H9 (cell line): ENCODE measurements at regions not wholly inside any gene's neighbourhood (a gene's known extent, or its start where the extent isn't known, plus 50 kb on each side); places are given as distances from the start of the nearest gene placed in this dataset.

Source experiments
- DNase-seq: peaks from one replicate; pipeline ENCODE4 v3.0.0-alpha.2; 2017
- H2AFZ ChIP-seq: one replicate; pipeline ENCODE4 v1.6.1; 2013; ENCODE audit warnings: mild to moderate bottlenecking, low read length, control low read depth, moderate library complexity
- H2AK5ac ChIP-seq: 2 replicates; pipeline ENCODE4 v1.6.1; 2013; ENCODE audit warnings: low read length, control low read depth, mixed read lengths; ENCODE audit not compliant: insufficient read length
- H2BK120ac ChIP-seq: one replicate; pipeline ENCODE4 v1.6.1; 2013; ENCODE audit warnings: low read depth, mild to moderate bottlenecking, low read length, control low read depth, inconsistent platforms; ENCODE audit not compliant: poor library complexity, severe bottlenecking
- H2BK12ac ChIP-seq: 2 replicates; pipeline ENCODE4 v1.6.1; 2013; ENCODE audit warnings: low read length, control low read depth, mixed read lengths, low read depth; ENCODE audit not compliant: insufficient read length
- H2BK15ac ChIP-seq: 2 replicates; pipeline ENCODE4 v1.6.1; 2013; ENCODE audit warnings: low read depth, low read length, control low read depth
- H2BK20ac ChIP-seq: one replicate; pipeline ENCODE4 v1.6.1; 2013; ENCODE audit warnings: low read depth, mild to moderate bottlenecking, low read length, control low read depth, inconsistent platforms; ENCODE audit not compliant: poor library complexity, severe bottlenecking
- H2BK5ac ChIP-seq: 2 replicates; pipeline ENCODE4 v1.6.1; 2013; ENCODE audit warnings: low read length, control low read depth, mixed read lengths; ENCODE audit not compliant: insufficient read length
- H3K14ac ChIP-seq: 2 replicates; pipeline ENCODE4 v1.6.1; 2013; ENCODE audit warnings: low read length, control low read depth; ENCODE audit not compliant: insufficient read depth
- H3K18ac ChIP-seq: 2 replicates; pipeline ENCODE4 v1.6.1; 2013; ENCODE audit warnings: low read depth, mild to moderate bottlenecking, mixed read lengths, low read length, control low read depth; ENCODE audit not compliant: insufficient read length
- H3K23ac ChIP-seq: 2 replicates; pipeline ENCODE4 v1.6.1; 2013; ENCODE audit warnings: low read length, control low read depth, mixed read lengths, low read depth; ENCODE audit not compliant: insufficient read length
- H3K23me2 ChIP-seq: 2 replicates; pipeline ENCODE4 v1.6.1; 2013; ENCODE audit warnings: low read depth, mild to moderate bottlenecking, mixed read lengths, low read length, control low read depth; ENCODE audit not compliant: insufficient read length, poor library complexity, severe bottlenecking
- H3K27ac ChIP-seq: 2 replicates; pipeline ENCODE4 v1.5.1; 2013; ENCODE audit warnings: low read length, control low read depth, mixed read lengths, low read depth; ENCODE audit not compliant: insufficient read length
- H3K27me3 ChIP-seq: 2 replicates; pipeline ENCODE4 v1.6.1; 2013; ENCODE audit warnings: low read length, control low read depth, inconsistent platforms; ENCODE audit not compliant: insufficient read depth
- H3K4ac ChIP-seq: 2 replicates; pipeline ENCODE4 v1.6.1; 2013; ENCODE audit warnings: low read depth, mild to moderate bottlenecking, control low read depth, inconsistent platforms, low read length, moderate library complexity
- H3K4me1 ChIP-seq: 2 replicates; pipeline ENCODE4 v1.6.1; 2013; ENCODE audit warnings: low read length, control low read depth, inconsistent platforms; ENCODE audit not compliant: insufficient read depth
- H3K4me2 ChIP-seq: 2 replicates; pipeline ENCODE4 v1.6.1; 2013; ENCODE audit warnings: low read length, control low read depth, mixed read lengths; ENCODE audit not compliant: insufficient read length, insufficient read depth
- H3K56ac ChIP-seq: 2 replicates; pipeline ENCODE4 v1.6.1; 2013; ENCODE audit warnings: low read depth, mild to moderate bottlenecking, mixed read lengths, low read length, control low read depth; ENCODE audit not compliant: insufficient read length
- H3K79me1 ChIP-seq: 2 replicates; pipeline ENCODE4 v1.6.1; 2013; ENCODE audit warnings: low read depth, mild to moderate bottlenecking, moderate library complexity, low read length, control low read depth, inconsistent platforms; ENCODE audit not compliant: insufficient read depth, poor library complexity, severe bottlenecking
- H3K79me2 ChIP-seq: 2 replicates; pipeline ENCODE4 v1.6.1; 2013; ENCODE audit warnings: low read length, control low read depth, inconsistent platforms; ENCODE audit not compliant: insufficient read depth
- H3K9ac ChIP-seq: 2 replicates; pipeline ENCODE4 v1.6.1; 2013; ENCODE audit warnings: low read length, control low read depth, mixed read lengths; ENCODE audit not compliant: insufficient read length; ENCODE audit errors: extremely low read depth
- H3K9me3 ChIP-seq: one replicate; pipeline ENCODE4 v1.6.1; 2013; ENCODE audit warnings: low read depth, low read length, inconsistent platforms; ENCODE audit not compliant: control insufficient read depth
- H3T11ph ChIP-seq: one replicate; pipeline ENCODE4 v1.6.1; 2013; ENCODE audit warnings: mild to moderate bottlenecking, low read length, control low read depth, inconsistent platforms
- H4K20me1 ChIP-seq: one replicate; pipeline ENCODE4 v1.6.1; 2013; ENCODE audit not compliant: control insufficient read depth, insufficient read length, insufficient read depth
- H4K5ac ChIP-seq: 2 replicates; pipeline ENCODE4 v1.6.1; 2013; ENCODE audit warnings: low read depth, mild to moderate bottlenecking, mixed read lengths, low read length, control low read depth; ENCODE audit not compliant: insufficient read length
- H4K8ac ChIP-seq: replicated peaks from 2 replicates; pipeline ENCODE4 v1.6.1; 2013; ENCODE audit warnings: low read length, control low read depth, mixed read lengths, low read depth; ENCODE audit not compliant: insufficient read length
- H4K91ac ChIP-seq: 2 replicates; pipeline ENCODE4 v1.6.1; 2013; ENCODE audit warnings: low read depth, mild to moderate bottlenecking, moderate library complexity, mixed read lengths, low read length, control low read depth; ENCODE audit not compliant: insufficient read length
- H3K27ac Mint-ChIP-seq, 3 experiments: 2 replicates in 2 of 3; 3 replicates in 1 of 3; pipeline ENCODE4 v1.8.0; 2020 to 2021; ENCODE audit warnings: mixed read lengths in 3 of 3, mild to moderate bottlenecking in 1 of 3, moderate library complexity in 1 of 3
- H3K27me3 Mint-ChIP-seq: 2 replicates; pipeline ENCODE4 v1.8.0; 2021; ENCODE audit warnings: low read depth, mild to moderate bottlenecking, moderate library complexity, mixed read lengths
- H3K36me3 Mint-ChIP-seq, 3 experiments: 2 replicates in 2 of 3; 3 replicates in 1 of 3; pipeline ENCODE4 v1.8.0; 2020 to 2021; ENCODE audit warnings: low read depth in 3 of 3, mixed read lengths in 3 of 3; ENCODE audit not compliant: insufficient read depth in 1 of 3
- H3K4me1 Mint-ChIP-seq, 2 experiments: 2 replicates each; pipeline ENCODE4 v1.8.0; 2020; ENCODE audit warnings: mixed read lengths in 2 of 2
- H3K4me3 Mint-ChIP-seq, 2 experiments: 2 replicates in 1 of 2; 3 replicates in 1 of 2; pipeline ENCODE4 v1.8.0; 2020 to 2021; ENCODE audit warnings: mild to moderate bottlenecking in 2 of 2, mixed read lengths in 2 of 2, moderate library complexity in 1 of 2
- H3K9me3 Mint-ChIP-seq, 2 experiments: 2 replicates in 1 of 2; 3 replicates in 1 of 2; pipeline ENCODE4 v1.8.0; 2020; ENCODE audit warnings: mild to moderate bottlenecking in 2 of 2, mixed read lengths in 2 of 2, moderate library complexity in 1 of 2
- CTCF ChIP-seq: fragments of 200-600 bp; sonication (generic); conservative IDR thresholded peaks from 3 replicates; pipeline ENCODE4 v1.8.0; 2021; ENCODE audit warnings: antibody characterized with exemption, mild to moderate bottlenecking
- WGBS: extraction: QIAGEN DNeasy Blood & Tissue Kit; methylation state at CpG from one replicate; pipeline ENCODE4 v1.1.7; 2013; ENCODE audit warnings: missing lambda C conversion rate, low lambda C conversion rate, mixed read lengths; ENCODE audit not compliant: insufficient read length; ENCODE audit errors: extremely low coverage; 5-methylcytosine and 5-hydroxymethylcytosine counted together

DNA sequence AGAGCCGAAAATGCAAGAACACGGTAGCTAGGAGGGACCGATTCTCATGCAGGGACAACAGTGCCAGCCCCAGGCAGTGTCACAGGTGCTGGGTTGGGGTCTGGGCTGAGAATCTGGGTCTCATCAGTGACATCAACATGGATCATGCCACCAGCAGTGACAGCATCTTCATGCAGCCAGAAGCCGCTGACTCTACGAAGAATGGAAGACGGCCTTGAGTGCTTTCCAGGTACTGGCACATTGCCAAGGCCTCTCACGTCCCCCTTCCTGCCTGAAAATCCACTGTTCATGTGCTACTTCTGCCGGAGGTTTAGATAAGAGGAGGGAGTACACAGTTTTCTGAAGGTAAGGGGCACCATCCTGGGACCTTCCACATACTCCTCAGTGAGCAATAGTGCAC lies 141.1 kb upstream of the FOXQ1 start:
- no peaks in the 10 kb centered on the region for H3K4me1 ChIP-seq
- H3K27ac Mint-ChIP-seq = no peak overlapping the region; a peak in 1 of 7 replicates
- no peak overlapping the region for H2AFZ ChIP-seq
- H3K79me1 ChIP-seq = no peaks in the 10 kb centered on the region
- no peak overlapping the region for H2BK120ac ChIP-seq
- no peak overlapping the region for H3T11ph ChIP-seq
- H3K9me3 Mint-ChIP-seq = peaks cover 2 to 6% of the 10 kb centered on the region in 2 experiments; a peak in 3 of 5 replicates
- H3K56ac ChIP-seq = no peak overlapping the region
- H3K9ac ChIP-seq = no peak overlapping the region
- WGBS = no CpG with 5 or more reads among the region's 8 CpGs
- H3K9me3 ChIP-seq = no peaks in the 10 kb centered on the region
- no peak overlapping the region for H3K14ac ChIP-seq
- H2BK5ac ChIP-seq = no peak overlapping the region
- H3K27ac ChIP-seq = no peak overlapping the region
- no peak overlapping the region for H2BK15ac ChIP-seq
- no peak overlapping the region for H3K4me2 ChIP-seq
- no peak overlapping the region for H2BK12ac ChIP-seq
- no peak overlapping the region for H4K5ac ChIP-seq
- H3K23ac ChIP-seq = no peak overlapping the region
- H3K36me3 Mint-ChIP-seq = no peaks in the 10 kb centered on the region; a peak in 1 of 7 replicates
- no peak overlapping the region for H3K18ac ChIP-seq
- DNase-seq = no peak
- no peak overlapping the region for H3K4me3 Mint-ChIP-seq
- no peak for TF ChIP-seq CTCF
- 0 out of 2 replicates have a peak, but pooled peaks cover 2% of the 10 kb centered on the region for H3K27me3 Mint-ChIP-seq
- H4K91ac ChIP-seq = no peak overlapping the region
- no peak overlapping the region for H4K8ac ChIP-seq
- H3K23me2 ChIP-seq = no peaks in the 10 kb centered on the region
- H3K27me3 ChIP-seq = no peaks in the 10 kb centered on the region
- no peaks in the 10 kb centered on the region for H3K79me2 ChIP-seq
- H3K4me1 Mint-ChIP-seq = no peaks in the 10 kb centered on the region
- H2BK20ac ChIP-seq = no peak overlapping the region
- H3K4ac ChIP-seq = no peak overlapping the region
- H4K20me1 ChIP-seq = no peaks in the 10 kb centered on the region
- H2AK5ac ChIP-seq = no peak overlapping the region
